Nucleus accumbens (tissue), 56 donors: ENCODE measurements at regions not wholly inside any gene's neighbourhood (a gene's known extent, or its start where the extent isn't known, plus 50 kb on each side); places are given as distances from the start of the nearest gene placed in this dataset.

Experiments used
- DNase-seq, 56 donors: peaks; one replicate each; lab custom pipeline; 2025; lab: John Stamatoyannopoulos, UW

- DNase-seq = no peak
Measured at GRCh38 chr4:122300776-122301175, 78.0 kb upstream of the ADAD1 start.

GRCh38 chr4:122305853-122306252 is 73.0 kb upstream of the ADAD1 start:
- DNase-seq = no peak

GRCh38 chr4:122309988-122310626 is 68.7 kb upstream of the ADAD1 start:
- no peak for DNase-seq

GRCh38 chr4:122313006-122313646 is 65.7 kb upstream of the ADAD1 start:
- no peak for DNase-seq

- DNase-seq = no peak
Measured at GRCh38 chr4:122326908-122327307, 51.9 kb upstream of the ADAD1 start.

GRCh38 chr4:122328893-122329292 is 49.9 kb upstream of the ADAD1 start:
- no peak for DNase-seq
